HCT116 (cell line): ENCODE measurements at regions not wholly inside any gene's neighbourhood (a gene's known extent, or its start where the extent isn't known, plus 50 kb on each side); places are given as distances from the start of the nearest gene placed in this dataset.

Experiments used
- CTCF ChIP-seq, 3 experiments: fragments of 200-600 bp in 1 of 3; sonication (generic) in 1 of 3; IDR thresholded peaks in 2 of 3; conservative IDR thresholded peaks in 1 of 3; 2 replicates each; pipeline ENCODE4 v1.5.1; 2012 to 2017; ENCODE audit warnings: low read depth in 2 of 3, low read length in 2 of 3, antibody characterized with exemption in 1 of 3, borderline replicate concordance in 1 of 3, control low read depth in 1 of 3, mild to moderate bottlenecking in 1 of 3, mixed read lengths in 1 of 3, mixed run types in 1 of 3, moderate library complexity in 1 of 3; ENCODE audit not compliant: insufficient read depth in 1 of 3
- EGR1 ChIP-seq: IDR thresholded peaks from 2 replicates; pipeline ENCODE4 v1.6.1; 2012; ENCODE audit warnings: low read depth
- EZH2 ChIP-seq: fragments of 200-600 bp; sonication (generic); IDR thresholded peaks from 2 replicates; pipeline ENCODE4 v1.6.1; 2017; ENCODE audit warnings: antibody characterized with exemption, mixed run types
- EZH2phosphoT487 ChIP-seq: fragments of 200-600 bp; IDR thresholded peaks from 2 replicates; pipeline ENCODE4 v1.6.1; 2018; ENCODE audit warnings: antibody characterized with exemption, borderline replicate concordance
- JUND ChIP-seq: IDR thresholded peaks from 2 replicates; pipeline ENCODE4 v1.6.1; 2012
- MAX ChIP-seq: IDR thresholded peaks from 2 replicates; pipeline ENCODE4 v1.6.1; 2012
- POLR2A ChIP-seq: IDR thresholded peaks from 2 replicates; pipeline ENCODE4 v1.7.0; 2011; ENCODE audit warnings: borderline replicate concordance; ENCODE audit not compliant: insufficient read depth, insufficient read length; ENCODE audit errors: extremely low read depth
- POLR2AphosphoS5 ChIP-seq: IDR thresholded peaks from 2 replicates; pipeline ENCODE4 v1.6.1; 2011; ENCODE audit warnings: mild to moderate bottlenecking, low read depth, low read length, moderate library complexity
- RAD21 ChIP-seq: IDR thresholded peaks from 2 replicates; pipeline ENCODE4 v1.6.1; 2012; ENCODE audit warnings: low read depth, mild to moderate bottlenecking
- REST ChIP-seq: IDR thresholded peaks from 2 replicates; pipeline ENCODE4 v1.6.1; 2012; ENCODE audit warnings: low read depth
- SIN3A ChIP-seq: IDR thresholded peaks from 2 replicates; pipeline ENCODE4 v1.6.1; 2012; ENCODE audit warnings: low read depth
- SP1 ChIP-seq: IDR thresholded peaks from 2 replicates; pipeline ENCODE4 v1.6.1; 2012; ENCODE audit warnings: low read depth
- YY1 ChIP-seq: IDR thresholded peaks from 2 replicates; pipeline ENCODE4 v1.6.1; 2011; ENCODE audit warnings: low read length, low read depth, moderate library complexity, mild to moderate bottlenecking; ENCODE audit not compliant: insufficient replicate concordance; ENCODE audit errors: extremely low read depth
- ZFX ChIP-seq: fragments of 450-650 bp; IDR thresholded peaks from 2 replicates; pipeline ENCODE4 v1.6.1; 2017

GRCh38 chr9:117491491-117491890 lies 76.6 kb upstream of the ASTN2 start:
- TF ChIP-seq CTCF (IDR thresholded peaks at IDR 0.05 in 2 of 3, conservative IDR thresholded peaks at IDR 0.05 in 1 of 3; ENCODE audit: borderline replicate concordance in 1 of 3, insufficient read depth in 1 of 3, low read depth in 2 of 3, low read length in 2 of 3) (no peak), POLR2A (no peak), JUND (no peak), MAX (no peak), POLR2AphosphoS5 (no peak), EZH2phosphoT487 (no peak), EZH2 (no peak), EGR1 (no peak), ZFX (no peak), REST (no peak), RAD21 (no peak), SIN3A (no peak), YY1 (no peak), SP1 (no peak)
